ENCODE measurements at regions not wholly inside any gene's neighbourhood (a gene's known extent, or its start where the extent isn't known, plus 50 kb on each side); places are given as distances from the start of the nearest gene placed in this dataset.
A peak's percentile ranks its signal among the peaks of the same experiment; 100 is the strongest.

DNA sequence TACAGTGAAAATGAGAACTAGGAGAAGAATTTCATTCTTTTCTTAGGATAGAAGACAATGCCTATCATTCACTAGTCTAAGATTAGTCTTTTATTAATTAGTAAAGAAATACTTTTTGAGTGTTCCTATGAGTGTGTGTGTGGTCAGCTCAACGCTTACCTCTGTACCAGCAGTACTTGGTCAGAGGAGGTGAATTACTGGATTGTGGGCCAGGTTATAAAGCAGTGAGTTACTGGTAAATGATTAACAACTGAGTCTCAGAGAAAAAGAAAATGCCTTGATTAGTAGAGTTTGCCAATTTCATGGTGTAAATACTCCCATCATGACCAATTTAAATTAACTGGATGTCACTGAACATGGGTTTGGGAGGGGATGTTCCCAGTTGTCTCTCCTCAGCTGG lies 444.6 kb downstream of the STIM2 start:
- ChIA-PET CTCF (no interaction called here), POLR2A (no interaction called here)
- DNase-seq (ENCODE audit: extremely low spot score) = no peak
- TF ChIP-seq FOXM1 (IDR thresholded peaks at IDR 0.05; ENCODE audit: borderline replicate concordance) (no peak), HDGF (IDR thresholded peaks at IDR 0.05; ENCODE audit: borderline replicate concordance) (no peak), BHLHE40 (IDR thresholded peaks at IDR 0.05; ENCODE audit: borderline replicate concordance) (no peak), ELF4 (IDR thresholded peaks at IDR 0.05) (no peak), LEF1 (IDR thresholded peaks at IDR 0.05; ENCODE audit: borderline replicate concordance) (no peak)

GRCh38 chr4:27308379-27308778 lies 447.7 kb downstream of the STIM2 start:
- POLR2A ChIA-PET = no interaction called here
- TF ChIP-seq HDGF (IDR thresholded peaks at IDR 0.05; ENCODE audit: borderline replicate concordance) (no peak), FOXA1 (IDR thresholded peaks at IDR 0.05) (no peak), SUZ12 (IDR thresholded peaks at IDR 0.05) (no peak), ARNT (IDR thresholded peaks at IDR 0.05) (no peak), ZNF384 (IDR thresholded peaks at IDR 0.05) (no peak), CTBP1 (IDR thresholded peaks at IDR 0.05; ENCODE audit: borderline replicate concordance) (no peak), SP1 (IDR thresholded peaks at IDR 0.05) (no peak), FOXK2 (IDR thresholded peaks at IDR 0.05) (no peak), L3MBTL2 (conservative IDR thresholded peaks at IDR 0.05) (no peak), NFRKB (IDR thresholded peaks at IDR 0.05) (no peak), FOXM1 (IDR thresholded peaks at IDR 0.05; ENCODE audit: borderline replicate concordance) (no peak), LEF1 (IDR thresholded peaks at IDR 0.05; ENCODE audit: borderline replicate concordance) (no peak), ELF4 (IDR thresholded peaks at IDR 0.05) (no peak), BHLHE40 (IDR thresholded peaks at IDR 0.05; ENCODE audit: borderline replicate concordance) (no peak), TARDBP (IDR thresholded peaks at IDR 0.05) (no peak), PKNOX1 (IDR thresholded peaks at IDR 0.05) (no peak)
- no peak for DNase-seq (ENCODE audit: extremely low spot score)
- CTCF ChIA-PET = no interaction called here

DNA sequence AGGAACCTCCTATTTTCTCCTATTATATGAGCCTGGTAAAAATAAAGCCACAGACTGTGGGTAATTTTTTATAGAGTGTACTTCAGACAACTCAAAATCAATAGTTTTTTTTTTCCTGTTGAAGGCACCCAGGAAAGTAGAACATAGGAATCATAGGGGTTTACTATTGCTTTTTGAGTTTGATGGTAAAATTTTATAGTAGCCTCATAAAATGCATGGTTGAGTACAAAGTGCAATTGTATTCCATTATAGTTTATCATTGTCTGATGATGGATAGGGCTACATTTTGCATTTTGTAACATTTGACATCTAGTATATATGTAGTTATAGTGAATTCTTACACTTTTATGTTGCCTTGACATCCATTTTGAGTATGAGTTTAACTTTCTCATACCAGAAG lies 455.0 kb downstream of the STIM2 start:
- CTCF ChIA-PET = no interaction called here
- POLR2A ChIA-PET = no interaction called here
- DNase-seq (ENCODE audit: extremely low spot score) = no peak
- no peak for TF ChIP-seq LEF1 (IDR thresholded peaks at IDR 0.05; ENCODE audit: borderline replicate concordance)
- no peak for TF ChIP-seq FOXA1 (IDR thresholded peaks at IDR 0.05)

DNA sequence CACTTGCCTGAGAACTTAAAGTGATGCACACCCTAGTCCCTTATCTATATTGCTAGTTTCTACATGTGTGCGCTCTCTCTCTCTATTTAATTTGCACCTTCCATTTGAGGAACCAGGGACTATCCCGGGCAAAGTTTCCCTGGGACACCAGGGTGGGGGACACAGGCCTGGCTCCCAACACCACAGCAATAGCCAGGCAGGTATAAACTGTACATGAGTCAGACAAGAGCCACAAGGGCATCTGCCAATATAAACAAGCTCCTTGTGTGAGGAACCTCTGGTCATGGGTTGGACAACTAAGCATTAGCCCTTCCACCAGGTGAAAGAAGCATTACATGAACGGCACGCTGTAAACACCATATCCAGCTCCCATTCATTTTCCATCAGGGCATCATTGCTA lies 455.5 kb downstream of the STIM2 start:
- CTCF ChIA-PET = interaction anchor here (1.6 to 2.5 kb wide), 2 partner anchors 136 to 139 kb away, joined by 4 to 19 read pairs; no protein-coding TSS in a partner anchor
- POLR2A ChIA-PET = no interaction called here
- no peak for DNase-seq (ENCODE audit: extremely low spot score)
- TF ChIP-seq FOXK2 (IDR thresholded peaks at IDR 0.05) (no peak), SUZ12 (IDR thresholded peaks at IDR 0.05) (no peak), ZNF384 (IDR thresholded peaks at IDR 0.05) (no peak), ARNT (IDR thresholded peaks at IDR 0.05) (no peak), CTBP1 (IDR thresholded peaks at IDR 0.05; ENCODE audit: borderline replicate concordance) (no peak)

DNA sequence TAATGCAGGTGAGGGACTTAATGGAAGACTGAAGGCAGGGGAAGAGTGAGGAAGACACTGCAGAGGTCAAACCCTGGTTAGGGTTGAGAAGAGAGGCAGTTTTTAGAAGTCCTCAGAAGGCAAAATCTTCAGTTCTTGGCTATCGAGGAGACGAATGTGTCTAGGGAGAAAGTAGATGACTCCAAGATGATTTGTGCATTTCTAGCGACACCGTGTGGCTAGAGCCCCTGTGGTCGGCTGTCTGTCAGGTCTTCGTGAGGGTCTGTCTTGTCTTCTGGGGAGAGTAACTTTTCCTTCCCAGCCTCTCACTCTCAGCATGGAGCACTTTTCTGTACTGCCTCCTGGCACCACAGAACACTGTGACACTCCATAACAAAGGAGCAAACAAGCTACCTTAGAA lies 458.1 kb downstream of the STIM2 start:
- peak; percentile 53 for DNase-seq (ENCODE audit: extremely low spot score)
- TF ChIP-seq LEF1 (IDR thresholded peaks at IDR 0.05; ENCODE audit: borderline replicate concordance) (no peak), ELF4 (IDR thresholded peaks at IDR 0.05) (no peak), FOXK2 (IDR thresholded peaks at IDR 0.05) (no peak)
- POLR2A ChIA-PET = no interaction called here
- CTCF ChIA-PET = interaction anchor here (0.6 to 2.5 kb wide), 3 partner anchors 142 to 366 kb away, joined by 3 to 19 read pairs (median 5); no protein-coding TSS in a partner anchor

DNA sequence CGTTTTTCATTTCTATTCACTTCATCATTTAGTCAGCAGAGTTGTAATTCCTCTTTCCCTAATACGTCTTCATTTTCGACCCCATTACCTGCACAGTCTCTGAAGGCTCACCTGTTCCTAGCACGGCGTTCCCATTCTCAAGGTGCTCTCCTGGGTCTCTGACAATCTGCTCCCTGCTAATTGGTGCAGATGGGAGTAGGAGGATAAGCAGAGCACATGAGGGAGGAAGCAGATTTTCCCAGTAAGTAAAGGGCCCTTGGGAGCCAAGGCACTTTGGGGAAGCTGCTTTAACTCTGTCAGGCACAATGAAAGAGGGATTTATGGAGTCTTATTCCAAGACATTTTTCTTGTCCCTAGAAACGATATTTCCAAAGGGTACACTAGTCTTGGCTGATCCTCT lies 466.4 kb downstream of the STIM2 start:
- CTCF ChIA-PET = no interaction called here

DNA sequence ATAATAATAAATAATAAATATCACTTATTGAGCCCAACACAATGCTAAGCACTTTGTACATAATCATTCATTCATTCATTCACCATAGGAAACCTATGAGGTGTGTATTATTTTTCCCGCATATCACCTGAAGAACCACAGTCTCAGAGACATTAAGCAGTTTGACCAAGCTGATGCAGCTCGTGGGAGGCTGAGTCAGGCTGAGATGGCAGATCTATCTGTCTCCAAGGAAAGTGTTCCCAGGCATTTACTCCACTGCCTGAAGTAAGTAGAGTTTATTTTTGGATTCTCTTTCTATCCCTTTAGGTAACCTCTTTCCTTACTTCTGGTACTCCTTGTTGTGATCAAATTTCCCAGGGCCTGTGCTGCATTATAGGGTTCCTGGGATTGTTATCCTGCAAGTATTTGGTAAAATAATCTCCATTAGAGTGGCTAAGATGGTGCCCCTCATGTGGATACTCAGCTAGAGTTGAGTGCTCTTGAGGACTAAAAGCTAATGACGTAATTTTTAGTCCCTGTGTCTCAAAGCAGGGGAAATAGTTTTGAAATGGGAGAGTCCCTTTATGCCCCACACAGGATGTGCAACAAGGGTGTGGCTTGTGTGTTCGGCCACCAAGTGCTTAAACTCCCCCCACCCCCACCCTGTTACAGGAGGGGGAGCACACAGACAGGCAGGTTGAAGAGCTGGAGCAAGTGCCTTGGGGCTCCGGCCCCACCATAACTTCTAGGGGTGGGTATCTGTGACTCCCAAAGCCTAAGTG lies 467.0 kb downstream of the STIM2 start:
- ChIA-PET POLR2A (no interaction called here), CTCF (no interaction called here)
- DNase-seq (ENCODE audit: extremely low spot score) = no peak
- TF ChIP-seq ARNT (IDR thresholded peaks at IDR 0.05) (no peak), SUZ12 (IDR thresholded peaks at IDR 0.05) (no peak), LEF1 (IDR thresholded peaks at IDR 0.05; ENCODE audit: borderline replicate concordance) (no peak), FOXM1 (IDR thresholded peaks at IDR 0.05; ENCODE audit: borderline replicate concordance) (no peak), SP1 (IDR thresholded peaks at IDR 0.05) (no peak), HDGF (IDR thresholded peaks at IDR 0.05; ENCODE audit: borderline replicate concordance) (no peak)

More for the DNA sequence above, 466.4 kb downstream of the STIM2 start:
- POLR2A ChIA-PET = no interaction called here
- TF ChIP-seq ARNT (IDR thresholded peaks at IDR 0.05) = no peak
- TF ChIP-seq BHLHE40 (IDR thresholded peaks at IDR 0.05; ENCODE audit: borderline replicate concordance) = no peak
- no peak for TF ChIP-seq LEF1 (IDR thresholded peaks at IDR 0.05; ENCODE audit: borderline replicate concordance)
- TF ChIP-seq HDGF (IDR thresholded peaks at IDR 0.05; ENCODE audit: borderline replicate concordance) = no peak
- DNase-seq (ENCODE audit: extremely low spot score) = no peak

GRCh38 chr4:27338530-27338929 lies 477.9 kb downstream of the STIM2 start:
- ChIA-PET CTCF (no interaction called here), POLR2A (no interaction called here)
- TF ChIP-seq L3MBTL2 (conservative IDR thresholded peaks at IDR 0.05) = no peak
- DNase-seq (ENCODE audit: extremely low spot score) = no peak

DNA sequence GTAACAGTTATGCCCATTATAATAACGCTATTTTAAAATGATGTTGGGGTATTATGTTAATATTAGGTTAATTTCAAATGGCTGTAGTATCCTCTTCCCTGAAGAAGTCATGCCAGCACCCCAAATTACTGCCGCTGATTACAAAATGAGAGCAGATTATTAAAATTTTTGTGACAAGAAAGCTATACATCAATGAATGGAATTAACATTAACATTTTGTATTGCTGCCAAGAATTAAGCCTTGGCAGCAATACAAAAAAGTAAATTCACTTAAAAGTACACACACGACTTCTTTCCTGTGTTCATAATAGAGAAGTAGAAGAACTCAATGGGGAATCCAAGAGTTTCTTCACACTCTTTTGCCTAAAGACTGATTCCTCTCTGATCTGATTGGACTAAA lies 482.8 kb downstream of the STIM2 start:
- CTCF ChIA-PET = no interaction called here
- DNase-seq (ENCODE audit: extremely low spot score) = no peak
- TF ChIP-seq BHLHE40 (IDR thresholded peaks at IDR 0.05; ENCODE audit: borderline replicate concordance) (no peak), CTBP1 (IDR thresholded peaks at IDR 0.05; ENCODE audit: borderline replicate concordance) (no peak), NFRKB (IDR thresholded peaks at IDR 0.05) (no peak), ELF4 (IDR thresholded peaks at IDR 0.05) (no peak), FOXK2 (IDR thresholded peaks at IDR 0.05) (no peak), ZNF384 (IDR thresholded peaks at IDR 0.05) (no peak), ARNT (IDR thresholded peaks at IDR 0.05) (no peak), FOXM1 (IDR thresholded peaks at IDR 0.05; ENCODE audit: borderline replicate concordance) (no peak)
- POLR2A ChIA-PET = no interaction called here

Measured in HEK293T (cell line).